Activated naive CD8-positive, alpha-beta T cell (primary cell): ENCODE measurements at regions not wholly inside any gene's neighbourhood (a gene's known extent, or its start where the extent isn't known, plus 50 kb on each side); places are given as distances from the start of the nearest gene placed in this dataset.
"Not testable (repeated sequence)": the region's sequence is repeated elsewhere in the genome, so short reads cannot be mapped to it uniquely, and the experiment has no call there.

ENCODE experiments used
- H3K27ac Mint-ChIP-seq: one replicate; pipeline ENCODE4 v1.8.0; 2021; ENCODE audit warnings: mixed read lengths
- H3K27me3 Mint-ChIP-seq: one replicate; pipeline ENCODE4 v1.8.0; 2021; ENCODE audit warnings: mixed read lengths
- H3K36me3 Mint-ChIP-seq: one replicate; pipeline ENCODE4 v1.8.0; 2021; ENCODE audit warnings: mixed read lengths
- H3K4me1 Mint-ChIP-seq: one replicate; pipeline ENCODE4 v1.8.0; 2021; ENCODE audit warnings: low read depth, mixed read lengths
- H3K4me3 Mint-ChIP-seq: one replicate; pipeline ENCODE4 v1.8.0; 2021; ENCODE audit warnings: mild to moderate bottlenecking, mixed read lengths
- H3K9me3 Mint-ChIP-seq: one replicate; pipeline ENCODE4 v1.8.0; 2021; ENCODE audit warnings: low read depth, mixed read lengths

GRCh38 chr18:5830902-5831301, 64.4 kb downstream of the TMEM200C start:
- not testable (repeated sequence) for H3K27ac Mint-ChIP-seq, H3K27me3 Mint-ChIP-seq, H3K4me3 Mint-ChIP-seq, H3K9me3 Mint-ChIP-seq, H3K36me3 Mint-ChIP-seq, H3K4me1 Mint-ChIP-seq

- Mint-ChIP-seq H3K27me3 (no peaks in the 10 kb centered on the region), H3K27ac (no peak overlapping the region), H3K4me1 (no peaks in the 10 kb centered on the region), H3K36me3 (no peaks in the 10 kb centered on the region), H3K9me3 (no peaks in the 10 kb centered on the region), H3K4me3 (no peak overlapping the region)
These were observed 66.4 kb downstream of the TMEM200C start for GRCh38 chr18:5828913-5829312.

GRCh38 chr18:5825663-5826062, 69.7 kb downstream of the TMEM200C start:
- H3K36me3 Mint-ChIP-seq, result no peaks in the 10 kb centered on the region
- no peak overlapping the region for H3K27ac Mint-ChIP-seq
- no peaks in the 10 kb centered on the region for H3K27me3 Mint-ChIP-seq
- no peak overlapping the region for H3K4me3 Mint-ChIP-seq
- no peaks in the 10 kb centered on the region for H3K9me3 Mint-ChIP-seq
- no peaks in the 10 kb centered on the region for H3K4me1 Mint-ChIP-seq

GRCh38 chr18:5824370-5824984, 70.8 kb downstream of the TMEM200C start:
- Mint-ChIP-seq H3K27me3 (no peaks in the 10 kb centered on the region), H3K4me1 (no peaks in the 10 kb centered on the region), H3K27ac (no peak overlapping the region), H3K36me3 (no peaks in the 10 kb centered on the region), H3K4me3 (no peak overlapping the region), H3K9me3 (no peaks in the 10 kb centered on the region)

GRCh38 chr18:5817816-5818215, 77.5 kb downstream of the TMEM200C start:
- no peaks in the 10 kb centered on the region for H3K27me3 Mint-ChIP-seq
- H3K36me3 Mint-ChIP-seq, result no peaks in the 10 kb centered on the region
- no peaks in the 10 kb centered on the region for H3K9me3 Mint-ChIP-seq
- no peak overlapping the region for H3K27ac Mint-ChIP-seq
- H3K4me1 Mint-ChIP-seq, result no peaks in the 10 kb centered on the region
- no peak overlapping the region for H3K4me3 Mint-ChIP-seq

GRCh38 chr18:5806860-5807259, 88.5 kb downstream of the TMEM200C start:
- H3K9me3 Mint-ChIP-seq, result peaks cover 26% of the 10 kb centered on the region
- peaks cover 4% of the 10 kb centered on the region for H3K27me3 Mint-ChIP-seq
- no peak overlapping the region for H3K4me3 Mint-ChIP-seq
- no peaks in the 10 kb centered on the region for H3K4me1 Mint-ChIP-seq
- peaks cover 3% of the 10 kb centered on the region for H3K36me3 Mint-ChIP-seq
- H3K27ac Mint-ChIP-seq, result no peak overlapping the region

GRCh38 chr18:5787936-5788335, 107.4 kb downstream of the TMEM200C start:
- no peaks in the 10 kb centered on the region for H3K36me3 Mint-ChIP-seq
- H3K27ac Mint-ChIP-seq, result no peak overlapping the region
- H3K9me3 Mint-ChIP-seq, result peaks cover 7% of the 10 kb centered on the region
- no peak overlapping the region for H3K4me3 Mint-ChIP-seq
- peaks cover 7% of the 10 kb centered on the region for H3K27me3 Mint-ChIP-seq
- H3K4me1 Mint-ChIP-seq, result no peaks in the 10 kb centered on the region

GRCh38 chr18:5779922-5780321, 115.4 kb downstream of the TMEM200C start:
- Mint-ChIP-seq H3K4me3 (no peak overlapping the region), H3K36me3 (no peaks in the 10 kb centered on the region), H3K9me3 (no peaks in the 10 kb centered on the region), H3K27ac (no peak overlapping the region), H3K4me1 (no peaks in the 10 kb centered on the region), H3K27me3 (peaks cover 7% of the 10 kb centered on the region)

- Mint-ChIP-seq H3K4me3 (no peak overlapping the region), H3K4me1 (no peaks in the 10 kb centered on the region), H3K27me3 (peaks cover 6% of the 10 kb centered on the region), H3K9me3 (no peaks in the 10 kb centered on the region), H3K36me3 (no peaks in the 10 kb centered on the region), H3K27ac (no peak overlapping the region)
These were observed 122.8 kb downstream of the TMEM200C start for GRCh38 chr18:5772306-5773105.

GRCh38 chr18:5771343-5771742, 124.0 kb downstream of the TMEM200C start:
- H3K4me3 Mint-ChIP-seq, result no peak overlapping the region
- H3K27ac Mint-ChIP-seq, result no peak overlapping the region
- peaks cover 2% of the 10 kb centered on the region for H3K27me3 Mint-ChIP-seq
- H3K36me3 Mint-ChIP-seq, result no peaks in the 10 kb centered on the region
- no peaks in the 10 kb centered on the region for H3K4me1 Mint-ChIP-seq
- no peaks in the 10 kb centered on the region for H3K9me3 Mint-ChIP-seq

GRCh38 chr18:5770176-5770575, 125.1 kb downstream of the TMEM200C start:
- no peak overlapping the region for H3K4me3 Mint-ChIP-seq
- no peak overlapping the region for H3K27ac Mint-ChIP-seq
- peaks cover 2% of the 10 kb centered on the region for H3K27me3 Mint-ChIP-seq
- no peaks in the 10 kb centered on the region for H3K36me3 Mint-ChIP-seq
- no peaks in the 10 kb centered on the region for H3K4me1 Mint-ChIP-seq
- H3K9me3 Mint-ChIP-seq, result no peaks in the 10 kb centered on the region

GRCh38 chr18:5768454-5768853, 126.9 kb downstream of the TMEM200C start:
- no peak overlapping the region for H3K27ac Mint-ChIP-seq
- H3K4me3 Mint-ChIP-seq, result no peak overlapping the region
- H3K9me3 Mint-ChIP-seq, result no peaks in the 10 kb centered on the region
- H3K36me3 Mint-ChIP-seq, result no peaks in the 10 kb centered on the region
- peaks cover 4% of the 10 kb centered on the region for H3K27me3 Mint-ChIP-seq
- H3K4me1 Mint-ChIP-seq, result no peaks in the 10 kb centered on the region

- no peaks in the 10 kb centered on the region for H3K9me3 Mint-ChIP-seq
- H3K4me3 Mint-ChIP-seq, result no peak overlapping the region
- H3K27ac Mint-ChIP-seq, result no peak overlapping the region
- H3K36me3 Mint-ChIP-seq, result no peaks in the 10 kb centered on the region
- peaks cover 17% of the 10 kb centered on the region for H3K27me3 Mint-ChIP-seq
- H3K4me1 Mint-ChIP-seq, result no peaks in the 10 kb centered on the region
These were observed 136.1 kb downstream of the TMEM200C start for GRCh38 chr18:5759194-5759593.

- Mint-ChIP-seq H3K9me3 (no peaks in the 10 kb centered on the region), H3K4me1 (no peaks in the 10 kb centered on the region), H3K27me3 (peaks cover 21% of the 10 kb centered on the region), H3K36me3 (no peaks in the 10 kb centered on the region), H3K4me3 (no peak overlapping the region), H3K27ac (no peak overlapping the region)
These were observed 138.5 kb downstream of the TMEM200C start for GRCh38 chr18:5756823-5757222.

GRCh38 chr18:5747678-5748077, 147.6 kb downstream of the TMEM200C start:
- Mint-ChIP-seq H3K36me3 (peaks cover 2% of the 10 kb centered on the region), H3K27ac (no peak overlapping the region), H3K4me3 (no peak overlapping the region), H3K27me3 (peaks cover 9% of the 10 kb centered on the region), H3K4me1 (no peaks in the 10 kb centered on the region), H3K9me3 (peaks cover 4% of the 10 kb centered on the region)

GRCh38 chr18:5746844-5747243, 148.5 kb downstream of the TMEM200C start:
- Mint-ChIP-seq H3K36me3 (peaks cover 2% of the 10 kb centered on the region), H3K4me1 (no peaks in the 10 kb centered on the region), H3K4me3 (no peak overlapping the region), H3K27me3 (peaks cover 8% of the 10 kb centered on the region), H3K9me3 (peaks cover 4% of the 10 kb centered on the region), H3K27ac (no peak overlapping the region)
